GM18511 (cell line): ENCODE measurements at regions not wholly inside any gene's neighbourhood (a gene's known extent, or its start where the extent isn't known, plus 50 kb on each side); places are given as distances from the start of the nearest gene placed in this dataset.
A peak's percentile ranks its signal among the peaks of the same experiment; 100 is the strongest.

Experiments used
- ATAC-seq: cut with Tn5 transposase; IDR thresholded peaks from one replicate; pipeline ENCODE4 v1.9.1; 2021; ENCODE audit warnings: mild to moderate bottlenecking, moderate library complexity; ENCODE audit not compliant: unreplicated experiment

DNA sequence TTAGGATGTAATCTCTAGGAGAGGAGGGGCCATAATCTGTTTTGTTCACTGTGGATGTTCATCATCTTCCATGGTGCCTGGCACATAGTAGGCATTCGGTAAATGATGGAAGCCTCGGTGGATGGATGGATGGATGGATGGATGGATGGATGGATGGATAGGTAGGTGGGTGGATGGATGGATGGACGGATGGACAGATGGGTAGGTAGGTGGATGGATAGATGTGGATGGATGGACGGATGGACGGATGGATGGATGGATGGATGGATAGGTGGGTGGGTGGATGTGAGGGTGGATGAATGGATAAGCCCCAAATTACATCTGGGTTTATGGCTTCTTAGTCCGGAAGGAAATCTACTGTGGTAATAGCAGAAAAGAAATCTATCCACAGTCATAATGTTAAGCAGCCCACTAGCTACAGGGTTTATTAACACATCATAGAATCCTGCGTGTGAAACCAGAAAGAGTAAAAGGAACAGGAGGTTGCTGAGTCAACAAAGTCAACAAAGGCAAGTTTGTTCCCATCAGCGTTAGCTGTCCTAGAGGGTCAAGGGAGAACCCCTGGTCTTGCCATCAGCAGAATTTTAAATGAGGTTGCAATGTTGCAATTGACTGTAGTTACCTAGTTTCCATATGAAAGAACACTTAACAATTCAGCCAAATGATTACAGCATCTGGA lies 82.8 kb downstream of the C11orf91 start:
- no peak for ATAC-seq

DNA sequence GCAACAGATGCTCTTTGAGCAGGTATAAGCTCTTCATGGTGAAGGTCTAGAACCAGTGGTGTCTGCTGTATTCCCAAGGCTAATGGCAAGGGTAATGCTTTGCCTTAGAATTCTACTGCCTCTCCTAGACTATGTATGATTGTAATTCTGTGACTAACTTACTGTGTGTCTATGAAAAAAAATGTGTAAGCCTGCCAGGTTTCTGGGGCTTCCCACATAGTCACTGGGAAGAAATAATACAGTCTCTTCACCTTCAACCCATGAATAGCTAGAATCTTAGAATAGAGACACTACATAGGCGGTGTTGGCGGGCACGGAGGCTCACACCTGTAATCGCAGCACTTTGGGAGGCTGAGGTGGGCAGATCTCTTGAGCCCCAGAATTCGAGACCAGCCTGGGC lies 84.1 kb downstream of the C11orf91 start:
- ATAC-seq: no peak

DNA sequence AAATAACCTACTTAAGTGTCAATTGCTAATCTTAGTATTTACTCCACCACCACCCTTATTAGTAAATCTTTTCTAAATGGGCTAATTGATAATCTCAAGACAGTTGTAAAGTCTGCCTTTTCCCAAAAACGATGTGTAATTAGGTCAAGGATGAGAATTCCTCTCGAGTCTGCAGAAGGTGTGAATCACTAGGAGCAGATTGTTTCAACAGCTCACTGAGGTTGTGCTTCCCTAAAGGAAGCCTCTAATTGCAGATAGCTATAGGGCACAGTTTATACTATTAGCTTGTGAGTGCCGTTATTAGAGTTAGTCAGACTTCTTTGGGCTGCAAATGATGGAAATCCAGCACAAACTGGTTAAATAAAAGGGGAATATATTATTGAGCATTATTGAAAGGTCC lies 84.9 kb downstream of the C11orf91 start:
- no peak for ATAC-seq

DNA sequence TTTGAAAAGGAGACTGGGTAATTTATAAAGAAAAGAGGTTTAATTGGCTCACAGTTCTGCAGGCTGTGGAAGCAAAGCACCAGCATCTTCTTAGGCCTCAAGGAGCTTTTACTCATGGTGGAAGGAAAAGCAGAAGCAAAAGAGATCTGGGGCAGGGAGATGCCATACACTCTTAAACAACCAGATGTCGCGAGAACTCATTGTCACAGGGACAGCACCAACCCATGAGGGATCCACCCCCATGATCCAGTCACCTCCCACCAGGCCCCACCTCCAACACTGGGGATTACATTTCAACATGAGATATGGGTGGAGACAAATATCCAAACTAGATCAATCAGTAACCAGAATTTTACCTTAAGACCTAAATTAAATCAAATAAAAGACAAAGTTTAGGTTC lies 87.2 kb downstream of the C11orf91 start:
- no peak for ATAC-seq

GRCh38 chr11:33610903-33611302 lies 89.7 kb downstream of the C11orf91 start:
- no peak for ATAC-seq

DNA sequence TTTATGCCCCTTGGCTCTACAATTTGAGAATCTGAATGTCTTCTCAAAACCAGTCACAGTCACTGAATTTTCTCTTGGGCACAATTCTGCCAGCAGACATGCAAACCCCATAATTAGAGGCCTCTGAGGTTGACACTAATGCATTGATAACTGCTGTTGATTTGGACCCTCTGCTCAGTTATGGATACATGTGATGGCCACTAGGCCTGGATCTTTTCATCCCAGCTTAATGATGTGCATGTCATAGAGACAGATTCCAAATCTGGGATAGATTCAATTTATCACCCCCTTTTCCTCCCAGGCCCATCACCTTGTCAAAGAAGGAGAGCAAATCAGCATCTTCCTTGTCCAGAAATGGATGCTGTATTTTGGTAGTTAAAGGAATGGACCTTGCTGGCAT lies 92.2 kb downstream of the C11orf91 start:
- no peak for ATAC-seq

DNA sequence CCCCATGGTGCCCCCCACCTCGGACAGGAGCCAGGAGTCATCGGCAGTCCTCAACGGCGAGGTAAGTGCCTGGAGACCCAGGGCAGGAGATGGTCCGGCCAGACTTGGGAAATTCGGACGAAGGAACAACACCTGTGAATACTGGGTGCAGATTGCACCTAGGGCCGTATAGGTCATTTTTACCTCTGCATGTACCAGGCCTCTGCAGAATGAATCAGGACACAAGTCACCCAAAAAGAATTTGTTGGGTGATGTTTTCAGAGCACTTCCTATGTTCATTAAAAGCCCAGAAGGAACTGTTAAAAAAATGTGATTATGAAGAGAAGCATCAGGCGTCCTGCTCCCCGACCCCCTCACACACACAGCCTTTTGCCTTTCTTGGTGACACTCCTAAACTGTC lies 93.9 kb downstream of the C11orf91 start:
- ATAC-seq: no peak

- ATAC-seq: no peak
Measured at GRCh38 chr11:33605703-33606102, 94.9 kb downstream of the C11orf91 start.

DNA sequence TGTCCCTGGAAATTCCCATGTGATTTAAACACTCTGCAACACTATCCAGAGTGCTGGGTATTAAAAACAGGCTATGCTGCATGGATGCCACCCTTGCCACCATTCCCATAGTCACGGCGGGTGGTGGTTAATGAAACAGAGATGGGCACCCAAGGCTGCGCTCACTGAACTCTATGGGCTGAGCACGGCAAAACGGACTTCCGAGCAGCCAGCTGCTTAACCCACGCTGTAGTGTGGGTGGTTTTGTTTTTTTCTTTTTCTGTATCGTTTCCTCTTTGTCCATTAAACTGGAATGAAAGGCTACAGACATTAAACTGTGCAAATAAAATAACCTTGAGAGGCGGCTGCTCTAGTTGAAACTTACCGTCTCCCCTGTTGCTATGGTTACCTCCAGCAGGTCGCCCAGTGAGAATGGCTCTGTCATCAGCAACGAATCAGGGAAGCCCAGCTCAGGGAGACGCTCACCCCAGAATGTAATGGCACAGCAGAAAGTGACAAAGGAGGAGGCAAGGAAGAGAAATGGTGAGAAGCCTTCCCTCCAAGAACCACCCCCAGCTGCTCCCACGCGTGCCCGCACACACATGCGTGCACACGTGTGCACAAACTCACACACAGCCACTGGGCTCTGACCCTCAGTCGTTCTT lies 102.1 kb downstream of the C11orf91 start:
- ATAC-seq: no peak

DNA sequence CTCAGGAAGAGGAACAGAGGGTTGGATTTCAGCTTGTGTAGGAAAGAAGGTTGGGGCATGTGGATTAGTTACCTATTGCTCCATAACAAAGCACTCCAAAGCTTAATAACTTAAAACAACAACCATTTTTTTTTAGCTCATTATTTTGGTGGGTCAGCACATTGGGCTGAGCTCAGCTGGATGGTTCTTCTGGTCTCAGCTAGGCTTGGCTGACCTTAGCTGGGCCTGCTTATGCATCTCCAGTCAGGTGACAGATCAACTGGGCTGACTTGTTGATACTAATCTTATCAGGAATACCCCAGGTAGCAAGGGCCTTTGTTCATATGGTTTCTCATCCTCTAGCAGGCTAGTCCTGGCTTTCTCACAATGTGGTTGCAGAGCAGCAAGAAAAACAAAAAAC lies 106.4 kb downstream of the C11orf91 start:
- no peak for ATAC-seq

- ATAC-seq: no peak
Measured at GRCh38 chr11:33590441-33590840, 110.2 kb downstream of the C11orf91 start.

DNA sequence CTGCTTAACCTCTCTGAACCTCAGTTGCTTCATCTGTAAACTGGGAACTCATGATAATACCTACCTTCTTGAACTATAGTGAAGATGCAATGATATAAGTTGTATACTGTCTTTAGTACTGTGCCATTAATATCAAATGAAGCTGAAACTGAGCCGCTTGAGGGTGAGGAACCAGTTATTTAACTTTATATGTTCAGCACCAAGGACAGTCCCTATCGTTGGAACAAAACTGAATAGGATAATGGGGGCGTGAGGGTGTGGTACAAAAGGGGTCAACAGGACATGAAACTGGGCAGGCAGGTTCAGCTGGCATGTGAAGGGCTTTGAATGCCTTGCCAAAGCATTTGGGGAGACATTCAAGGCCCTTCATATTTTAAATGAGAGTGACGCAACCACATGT lies 112.6 kb downstream of the C11orf91 start:
- no peak for ATAC-seq

DNA sequence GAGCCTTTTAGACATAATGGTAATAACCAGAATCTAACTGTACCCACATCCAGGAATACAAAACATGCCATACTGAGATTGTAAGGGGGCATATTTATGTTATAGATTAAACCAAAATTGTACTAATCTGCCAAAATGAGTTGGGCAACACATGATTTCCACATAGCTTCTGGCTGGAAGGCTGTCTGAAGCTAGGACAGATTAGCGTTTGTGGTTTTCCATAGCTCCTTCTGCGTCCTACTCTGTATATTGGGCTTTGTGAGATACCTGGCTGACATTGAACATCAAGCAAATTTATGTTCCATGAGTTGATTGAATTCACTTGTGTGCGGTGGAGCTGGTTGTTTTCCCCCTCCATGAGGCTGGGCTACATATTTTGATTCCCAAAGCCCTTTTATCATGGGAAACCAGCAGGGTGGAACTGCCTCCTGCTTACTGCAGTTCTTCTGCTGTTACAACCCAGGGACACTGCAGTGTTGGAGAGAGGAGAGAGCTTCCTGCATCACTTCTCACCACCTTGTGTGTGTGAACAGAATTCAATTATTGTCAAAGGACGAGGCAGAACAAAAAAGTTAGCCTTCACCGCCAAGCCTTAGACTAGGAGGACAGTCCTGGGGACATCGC lies 114.9 kb downstream of the C11orf91 start:
- no peak for ATAC-seq

DNA sequence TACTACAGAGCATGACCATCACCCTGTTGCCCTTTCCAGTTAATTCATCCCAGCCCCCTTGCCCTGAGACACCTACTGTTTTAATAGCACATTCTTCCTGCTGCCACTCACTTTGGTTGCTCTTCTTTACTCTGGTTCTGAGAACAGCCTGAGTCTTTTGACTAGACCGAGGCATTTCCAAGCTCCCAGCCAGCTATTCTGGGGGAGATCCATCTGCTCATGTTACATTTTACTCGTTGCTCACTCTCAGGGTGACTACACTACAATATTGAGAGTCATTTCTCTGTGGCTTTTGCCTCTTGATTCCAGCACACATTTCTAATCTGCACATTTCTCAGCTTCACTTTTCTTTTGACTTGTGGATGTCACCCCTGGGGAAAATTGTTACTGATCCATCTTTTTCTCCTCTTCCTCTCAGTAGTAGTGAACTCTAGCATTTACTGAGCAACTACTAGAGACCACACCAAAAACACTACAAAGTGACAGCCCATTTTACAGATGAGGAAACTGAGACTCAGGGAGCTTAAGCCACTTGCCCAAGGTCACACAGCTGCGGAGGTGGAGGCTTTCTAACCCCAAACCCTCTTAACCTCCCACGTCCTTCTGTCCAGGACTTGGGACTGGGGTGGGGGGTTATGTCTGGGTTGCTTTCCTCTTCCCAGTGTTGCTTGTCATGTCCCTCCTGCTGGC lies 117.8 kb downstream of the C11orf91 start:
- no peak for ATAC-seq

DNA sequence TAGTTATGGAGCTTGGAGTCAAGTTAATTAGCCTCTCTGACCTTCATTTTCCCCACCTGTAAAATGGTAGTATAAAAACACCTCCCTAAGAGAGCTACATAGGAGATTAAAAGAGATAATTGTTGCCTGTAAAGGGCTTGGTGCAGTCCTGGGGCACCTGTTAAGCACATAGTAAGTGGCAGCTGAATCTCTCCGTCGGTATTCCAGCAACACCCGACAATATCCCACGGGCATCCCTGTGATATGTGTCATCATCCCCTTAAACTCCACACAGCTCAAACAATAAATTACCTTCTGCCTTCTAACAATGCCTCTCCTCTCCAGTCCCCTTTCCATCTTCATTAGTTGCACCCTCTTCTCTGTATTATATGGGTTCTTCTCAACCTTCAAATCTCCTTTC lies 121.5 kb downstream of the C11orf91 start:
- ATAC-seq: no peak

- no peak for ATAC-seq
Measured at GRCh38 chr11:33577204-33577603, 123.4 kb downstream of the C11orf91 start.

DNA sequence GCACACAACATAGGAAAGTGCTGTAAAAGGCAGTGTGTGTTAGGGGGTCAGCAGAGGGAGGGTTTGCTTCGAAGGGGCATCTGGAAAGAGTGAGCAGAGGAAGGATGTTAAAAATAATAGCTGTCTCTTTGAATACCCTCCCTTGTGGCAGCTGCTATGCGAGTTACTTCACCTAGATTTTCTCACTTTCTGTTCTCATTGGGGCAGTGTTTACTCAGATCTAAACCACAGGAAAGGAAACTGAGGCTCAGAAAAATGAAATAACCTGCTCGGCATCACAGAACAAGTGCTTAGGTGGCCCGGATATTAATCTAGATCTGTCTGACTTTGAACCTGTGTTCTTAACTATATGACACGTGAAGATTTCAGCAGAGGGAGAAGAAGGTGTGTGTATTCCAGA lies 125.3 kb downstream of the C11orf91 start:
- ATAC-seq: peak; percentile 68

DNA sequence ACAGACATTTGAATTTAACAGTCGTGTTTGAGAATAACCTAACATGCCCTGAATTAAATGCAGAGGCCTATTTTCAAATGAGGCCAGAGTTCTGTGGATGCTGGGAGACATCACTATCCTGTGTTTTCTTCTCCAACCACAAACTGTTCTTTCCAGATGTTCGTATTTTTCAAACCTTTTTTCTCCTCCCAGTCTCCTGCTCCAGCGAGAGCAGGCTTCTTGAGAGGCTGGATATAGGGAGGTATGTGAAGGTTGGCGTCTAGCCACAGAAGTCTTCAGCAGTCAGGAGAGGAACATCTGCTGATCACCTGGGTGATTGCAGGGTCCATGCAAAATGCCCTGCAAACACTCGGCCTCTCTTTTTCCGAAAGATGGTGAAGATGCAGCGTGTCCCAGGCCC lies 126.3 kb downstream of the C11orf91 start:
- no peak for ATAC-seq

DNA sequence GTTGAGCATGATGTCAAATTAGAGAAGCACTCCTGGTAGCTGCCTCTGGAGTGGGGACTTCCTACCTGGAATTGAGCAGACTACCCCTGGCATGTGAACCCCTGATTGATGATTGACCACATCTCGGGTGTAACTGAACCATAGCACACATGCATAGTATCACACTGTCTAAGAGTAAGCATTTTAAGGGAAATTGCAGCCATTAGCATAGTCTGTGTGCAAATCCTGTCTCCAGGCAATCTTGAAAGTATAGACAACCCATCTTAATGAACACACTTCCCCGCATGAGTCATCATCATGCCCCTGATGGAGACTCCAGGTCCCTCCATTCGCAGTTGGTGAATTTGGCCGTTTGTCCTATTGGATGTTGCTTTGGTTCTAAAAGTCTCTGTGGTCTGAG lies 131.3 kb downstream of the C11orf91 start:
- no peak for ATAC-seq

DNA sequence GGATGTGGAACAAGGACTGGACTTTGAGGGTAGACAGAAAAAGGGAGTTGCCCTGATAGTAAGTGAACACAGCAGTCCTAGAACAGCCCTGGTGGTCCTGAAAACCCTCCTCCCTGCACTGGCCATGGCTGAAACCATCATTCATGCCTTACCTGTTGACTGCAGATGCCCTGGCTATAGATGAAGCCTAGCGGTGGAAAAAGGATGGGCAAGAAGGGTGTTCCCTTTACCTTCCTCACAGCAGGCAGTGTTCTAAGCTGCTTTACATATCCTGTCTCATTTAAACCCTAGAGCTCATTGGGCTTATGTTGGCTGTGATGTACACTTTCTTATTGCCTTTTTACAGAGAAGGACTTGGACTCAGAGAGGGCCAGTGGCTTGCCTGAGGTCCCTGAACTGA lies 133.6 kb downstream of the C11orf91 start:
- no peak for ATAC-seq

DNA sequence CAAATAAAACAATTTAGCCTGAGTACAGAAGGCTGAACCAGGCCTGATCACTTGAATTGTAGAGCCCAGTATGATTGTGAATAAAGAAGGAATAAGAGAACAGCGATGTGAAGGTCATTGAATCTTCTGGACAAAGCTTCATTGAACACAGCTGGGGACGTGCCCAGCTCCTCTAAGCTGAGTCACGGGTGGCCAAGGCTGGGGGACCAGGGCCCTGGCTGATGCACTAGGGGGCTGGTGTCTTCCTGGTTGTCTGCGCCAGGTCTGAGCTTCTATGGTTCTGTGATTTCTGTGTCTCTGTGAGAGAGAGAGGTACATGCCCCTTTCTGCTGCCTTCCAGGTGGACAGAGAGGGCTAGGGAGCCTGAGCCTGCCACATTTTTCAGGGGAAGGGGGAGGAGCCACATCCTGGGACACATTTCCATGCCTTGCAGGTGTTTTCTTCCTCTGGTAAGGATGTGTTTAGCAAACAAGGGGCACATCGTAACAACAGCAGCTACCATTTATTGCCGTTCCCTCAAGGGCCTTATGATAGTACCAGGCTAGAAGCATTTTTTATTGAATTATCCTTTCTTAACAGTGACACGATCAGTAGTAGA lies 135.7 kb downstream of the C11orf91 start:
- ATAC-seq: no peak
